Lower leg skin (tissue), 4 donors: ENCODE measurements at regions not wholly inside any gene's neighbourhood (a gene's known extent, or its start where the extent isn't known, plus 50 kb on each side); places are given as distances from the start of the nearest gene placed in this dataset.

ENCODE experiments used
- DNase-seq, 2 donors: peaks; one replicate each; pipeline ENCODE4 v3.0.0-alpha.2; 2019; ENCODE audit warnings: low spot score in 2 of 2
- H3K4me3 ChIP-seq: fragments of 200-600 bp; sonication (generic); 2 replicates; pipeline ENCODE4 v1.5.1; 2017; ENCODE audit warnings: mild to moderate bottlenecking, low read depth; ENCODE audit not compliant: poor library complexity, severe bottlenecking
- CTCF ChIP-seq, 3 donors: fragments of 450-650 bp; IDR thresholded peaks; one replicate each; pipeline ENCODE4 v1.5.1; 2016; ENCODE audit warnings: antibody characterized with exemption in 3 of 3, mild to moderate bottlenecking in 3 of 3, moderate library complexity in 2 of 3
- POLR2A ChIP-seq, 2 donors: fragments of 450-650 bp; IDR thresholded peaks; one replicate each; pipeline ENCODE4 v1.6.1; 2016 to 2017; ENCODE audit warnings: antibody characterized with exemption in 2 of 2, mild to moderate bottlenecking in 1 of 2, moderate library complexity in 1 of 2
- WGBS, 2 donors: methylation state at CpG; one replicate each; pipeline ENCODE4 v1.1.5; 2018; 5-methylcytosine and 5-hydroxymethylcytosine counted together
- intact Hi-C: fragments of 100-400 bp; cut with DNase I; formaldehyde crosslinking; loops from one replicate; pipeline ENCODE4 v1.15.0; 2023; ENCODE audit warnings: low total_unique reads

GRCh38 chr11:131094827-131095226 lies 178.5 kb upstream of the SNX19 start:
- TF ChIP-seq CTCF (IDR thresholded peaks at IDR 0.05), result no peak
- TF ChIP-seq POLR2A (IDR thresholded peaks at IDR 0.05), result no peak
- WGBS, 2 donors, result 80 to 81% methylated on average over 1 of the region's 1 CpG
- intact Hi-C loops, result no loop called here
- H3K4me3 ChIP-seq, result no peak overlapping the region
- no peak for DNase-seq

GRCh38 chr11:131095511-131096185 lies 179.4 kb upstream of the SNX19 start:
- TF ChIP-seq CTCF (IDR thresholded peaks at IDR 0.05), result no peak
- TF ChIP-seq POLR2A (IDR thresholded peaks at IDR 0.05), result no peak
- 58 to 65% methylated on average over 11 of the region's 11 CpGs for WGBS, 2 donors
- intact Hi-C loops, result no loop called here
- DNase-seq, result no peak
- H3K4me3 ChIP-seq, result no peak overlapping the region

- WGBS, 2 donors, result 74 to 78% methylated on average over 6 of the region's 6 CpGs
- intact Hi-C loops, result no loop called here
- TF ChIP-seq POLR2A (IDR thresholded peaks at IDR 0.05) (no peak), CTCF (IDR thresholded peaks at IDR 0.05) (no peak)
- no peak overlapping the region for H3K4me3 ChIP-seq
- DNase-seq, result no peak
Observed at GRCh38 chr11:131099013-131099412, 182.7 kb upstream of the SNX19 start.

- TF ChIP-seq CTCF (IDR thresholded peaks at IDR 0.05) (no peak), POLR2A (IDR thresholded peaks at IDR 0.05) (no peak)
- intact Hi-C loops, result no loop called here
- 54 to 55% methylated on average over 1 of the region's 1 CpG for WGBS, 2 donors
- H3K4me3 ChIP-seq, result no peak overlapping the region
- no peak for DNase-seq
Observed at GRCh38 chr11:131099746-131100145, 183.5 kb upstream of the SNX19 start.

GRCh38 chr11:131108760-131109159 lies 192.5 kb upstream of the SNX19 start:
- WGBS, 2 donors, result 35 to 42% methylated on average over 1 of the region's 1 CpG
- intact Hi-C loops, result no loop called here
- H3K4me3 ChIP-seq, result no peak overlapping the region
- TF ChIP-seq CTCF (IDR thresholded peaks at IDR 0.05) (no peak), POLR2A (IDR thresholded peaks at IDR 0.05) (no peak)
- no peak for DNase-seq

- intact Hi-C loops, result no loop called here
- H3K4me3 ChIP-seq, result no peak overlapping the region
- DNase-seq, result no peak
- WGBS, 2 donors, result 59 to 61% methylated on average over 4 of the region's 4 CpGs
- TF ChIP-seq POLR2A (IDR thresholded peaks at IDR 0.05) (no peak), CTCF (IDR thresholded peaks at IDR 0.05) (no peak)
Observed at GRCh38 chr11:131109257-131109656, 193.0 kb upstream of the SNX19 start.
